Mucosa of descending colon (tissue), 3 donors: ENCODE measurements at regions not wholly inside any gene's neighbourhood (a gene's known extent, or its start where the extent isn't known, plus 50 kb on each side); places are given as distances from the start of the nearest gene placed in this dataset.
"Not testable (repeated sequence)": the region's sequence is repeated elsewhere in the genome, so short reads cannot be mapped to it uniquely, and the experiment has no call there.

Experiments
- ATAC-seq: fragments of 200-7000 bp; cut with Tn5 transposase; one replicate; pipeline ENCODE4 v1.9.1; 2020; ENCODE audit warnings: mild to moderate bottlenecking, moderate library complexity
- DNase-seq, 3 donors: peaks; one replicate each; pipeline ENCODE4 v3.0.0-alpha.2; 2020
- H3K36me3 ChIP-seq: fragments of 200-600 bp; one replicate; pipeline ENCODE4 v1.8.0; 2021; ENCODE audit warnings: low read depth, mild to moderate bottlenecking
- H3K4me1 ChIP-seq: fragments of 200-600 bp; one replicate; pipeline ENCODE4 v1.8.0; 2021; ENCODE audit warnings: low read depth, mild to moderate bottlenecking
- H3K4me3 ChIP-seq: fragments of 200-600 bp; one replicate; pipeline ENCODE4 v1.8.0; 2021; ENCODE audit warnings: mild to moderate bottlenecking
- H3K9me3 ChIP-seq: fragments of 200-600 bp; one replicate; pipeline ENCODE4 v1.8.0; 2021; ENCODE audit warnings: mild to moderate bottlenecking
- intact Hi-C, 2 donors: fragments of 100-400 bp; cut with DNase I in 1 of 2; cut with micrococcal nuclease in 1 of 2; formaldehyde crosslinking; loops; one replicate each; pipeline versions ENCODE4 v1.11.0 to v1.11.1; 2022; cut with DNase I, micrococcal nuclease
- TF ChIP-seq, protein P1 (sequence below): fragments of 200-600 bp; IDR thresholded peaks from one replicate; pipeline ENCODE4 v1.8.0; 2022; ENCODE audit warnings: antibody characterized with exemption, mild to moderate bottlenecking
- donor health status: DM: no; HTN: no; CAD: no; lungs with moderate emphysema.
- donor health status: DM: no; HTN: no; CAD: no.
- donor health status: DM: no; HTN: yes; CAD: no.

DNA sequence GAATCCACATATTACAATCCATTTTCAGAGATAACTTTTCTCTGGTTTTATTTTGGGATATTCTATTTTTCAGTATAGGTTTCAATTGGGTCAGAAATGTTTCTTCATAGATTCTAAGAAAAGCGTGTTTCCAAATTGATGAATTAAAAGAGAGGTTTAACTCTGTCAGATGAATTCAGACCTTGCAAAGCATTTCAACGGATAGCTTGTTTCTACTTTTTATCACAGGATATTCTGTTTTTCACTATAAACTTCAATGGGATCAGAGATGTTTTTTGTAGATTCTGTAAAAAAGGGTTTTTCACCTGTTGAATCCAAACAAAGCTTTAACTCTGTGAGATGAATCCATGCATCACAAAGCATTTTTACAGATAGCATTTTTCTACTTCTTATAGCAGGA lies 1498.1 kb downstream of the UQCRFS1 start:
- DNase-seq, result no peak
- TF ChIP-seq, protein P1, sequence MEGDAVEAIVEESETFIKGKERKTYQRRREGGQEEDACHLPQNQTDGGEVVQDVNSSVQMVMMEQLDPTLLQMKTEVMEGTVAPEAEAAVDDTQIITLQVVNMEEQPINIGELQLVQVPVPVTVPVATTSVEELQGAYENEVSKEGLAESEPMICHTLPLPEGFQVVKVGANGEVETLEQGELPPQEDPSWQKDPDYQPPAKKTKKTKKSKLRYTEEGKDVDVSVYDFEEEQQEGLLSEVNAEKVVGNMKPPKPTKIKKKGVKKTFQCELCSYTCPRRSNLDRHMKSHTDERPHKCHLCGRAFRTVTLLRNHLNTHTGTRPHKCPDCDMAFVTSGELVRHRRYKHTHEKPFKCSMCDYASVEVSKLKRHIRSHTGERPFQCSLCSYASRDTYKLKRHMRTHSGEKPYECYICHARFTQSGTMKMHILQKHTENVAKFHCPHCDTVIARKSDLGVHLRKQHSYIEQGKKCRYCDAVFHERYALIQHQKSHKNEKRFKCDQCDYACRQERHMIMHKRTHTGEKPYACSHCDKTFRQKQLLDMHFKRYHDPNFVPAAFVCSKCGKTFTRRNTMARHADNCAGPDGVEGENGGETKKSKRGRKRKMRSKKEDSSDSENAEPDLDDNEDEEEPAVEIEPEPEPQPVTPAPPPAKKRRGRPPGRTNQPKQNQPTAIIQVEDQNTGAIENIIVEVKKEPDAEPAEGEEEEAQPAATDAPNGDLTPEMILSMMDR, result no peak
- no peak overlapping the region for H3K4me3 ChIP-seq
- H3K9me3 ChIP-seq, result peaks cover 65% of the 10 kb centered on the region
- intact Hi-C loops, result no loop called here
- no peak for ATAC-seq
- no peaks in the 10 kb centered on the region for H3K4me1 ChIP-seq
- no peaks in the 10 kb centered on the region for H3K36me3 ChIP-seq

DNA sequence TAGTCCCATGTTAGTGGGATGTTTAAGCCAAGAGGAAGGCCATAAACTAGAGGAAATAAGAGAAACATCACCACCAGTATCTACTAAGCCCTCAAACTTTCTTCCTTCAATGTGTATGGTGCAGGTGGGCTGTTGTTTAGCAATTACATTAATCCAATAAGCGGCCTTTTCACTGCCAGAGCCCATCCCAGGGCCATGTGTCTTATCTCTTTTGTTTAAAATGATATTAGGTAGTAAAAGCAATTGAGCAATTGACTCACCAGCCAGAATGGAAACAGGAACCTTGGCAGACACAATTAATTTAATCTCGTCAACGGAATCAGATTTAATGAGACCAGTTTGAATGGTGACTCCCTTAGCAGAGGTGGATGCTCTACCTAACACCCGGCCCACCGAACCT lies 1503.5 kb downstream of the UQCRFS1 start:
- intact Hi-C loops, result no loop called here
- H3K36me3 ChIP-seq, result no peaks in the 10 kb centered on the region
- H3K9me3 ChIP-seq, result peaks cover 50% of the 10 kb centered on the region
- no peak for DNase-seq
- TF ChIP-seq, protein P1, result no peak
- no peak for ATAC-seq
- no peaks in the 10 kb centered on the region for H3K4me1 ChIP-seq
- no peak overlapping the region for H3K4me3 ChIP-seq

DNA sequence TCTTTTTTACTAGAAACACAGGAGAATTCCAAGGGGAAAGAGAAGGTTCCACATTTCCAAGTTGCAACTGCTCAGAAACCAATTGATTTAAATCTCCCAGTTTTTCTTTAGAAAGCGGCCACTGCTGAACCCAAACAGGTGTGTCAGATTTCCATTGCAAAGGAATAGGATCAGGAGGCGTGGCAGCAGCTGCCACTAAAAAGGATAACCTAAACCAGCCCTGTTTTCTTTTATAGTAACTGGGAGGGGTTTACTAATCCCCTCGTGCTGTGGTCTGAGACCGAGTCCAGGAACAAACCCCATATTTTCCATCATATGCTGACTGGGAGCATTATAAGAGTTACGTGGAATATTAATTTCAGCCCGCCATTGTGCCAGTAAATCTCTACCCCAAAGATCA lies 1504.0 kb downstream of the UQCRFS1 start:
- H3K4me1 ChIP-seq, H3K4me3 ChIP-seq, H3K36me3 ChIP-seq, intact Hi-C loops, DNase-seq, ATAC-seq: not testable (repeated sequence)
- peaks cover 45% of the 10 kb centered on the region for H3K9me3 ChIP-seq

DNA sequence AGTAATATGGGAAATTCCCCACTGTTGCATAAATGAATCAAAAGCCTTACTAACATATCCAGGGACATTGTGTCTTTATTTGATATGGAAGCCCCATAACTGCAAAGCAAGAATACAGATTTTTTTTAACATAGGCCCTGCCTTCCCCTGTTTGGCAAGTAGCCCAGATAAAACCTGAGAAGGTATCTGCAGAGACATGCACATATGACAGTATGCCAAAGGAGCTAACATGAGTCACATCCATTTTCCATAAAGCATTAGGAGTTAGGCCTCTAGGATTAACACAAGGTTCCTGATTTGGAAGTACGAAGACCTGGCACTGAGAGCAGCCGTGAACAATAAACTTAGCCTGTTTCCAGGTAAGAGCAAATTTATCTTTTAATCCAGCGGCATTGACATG lies 1505.9 kb downstream of the UQCRFS1 start:
- peaks cover 52% of the 10 kb centered on the region for H3K9me3 ChIP-seq
- DNase-seq, ATAC-seq, H3K36me3 ChIP-seq, H3K4me3 ChIP-seq, intact Hi-C loops, H3K4me1 ChIP-seq: not testable (repeated sequence)

DNA sequence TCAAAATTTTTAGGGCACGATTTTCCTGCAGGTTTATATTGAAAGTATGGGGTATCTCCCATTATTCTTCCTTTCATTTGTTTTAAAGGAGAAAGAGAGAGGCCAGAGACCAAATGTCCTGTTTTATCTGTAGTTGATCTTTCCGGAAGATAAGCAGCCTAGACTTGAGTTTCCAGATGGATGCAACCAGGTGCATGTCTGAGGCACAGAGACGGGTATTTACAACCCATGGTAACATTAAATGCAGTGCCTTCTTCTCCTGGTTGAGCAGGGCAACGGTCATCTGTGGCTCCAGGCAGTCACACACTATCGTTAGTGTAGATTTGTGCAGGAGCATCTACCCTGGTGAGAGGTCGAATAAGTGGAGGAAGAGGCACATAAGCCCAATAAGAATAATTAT lies 1507.1 kb downstream of the UQCRFS1 start:
- peaks cover 64% of the 10 kb centered on the region for H3K9me3 ChIP-seq
- no peak for DNase-seq
- no peak for ATAC-seq
- no peaks in the 10 kb centered on the region for H3K36me3 ChIP-seq
- H3K4me3 ChIP-seq, result no peak overlapping the region
- TF ChIP-seq, protein P1, result no peak
- H3K4me1 ChIP-seq, result no peaks in the 10 kb centered on the region
- intact Hi-C loops, result no loop called here

DNA sequence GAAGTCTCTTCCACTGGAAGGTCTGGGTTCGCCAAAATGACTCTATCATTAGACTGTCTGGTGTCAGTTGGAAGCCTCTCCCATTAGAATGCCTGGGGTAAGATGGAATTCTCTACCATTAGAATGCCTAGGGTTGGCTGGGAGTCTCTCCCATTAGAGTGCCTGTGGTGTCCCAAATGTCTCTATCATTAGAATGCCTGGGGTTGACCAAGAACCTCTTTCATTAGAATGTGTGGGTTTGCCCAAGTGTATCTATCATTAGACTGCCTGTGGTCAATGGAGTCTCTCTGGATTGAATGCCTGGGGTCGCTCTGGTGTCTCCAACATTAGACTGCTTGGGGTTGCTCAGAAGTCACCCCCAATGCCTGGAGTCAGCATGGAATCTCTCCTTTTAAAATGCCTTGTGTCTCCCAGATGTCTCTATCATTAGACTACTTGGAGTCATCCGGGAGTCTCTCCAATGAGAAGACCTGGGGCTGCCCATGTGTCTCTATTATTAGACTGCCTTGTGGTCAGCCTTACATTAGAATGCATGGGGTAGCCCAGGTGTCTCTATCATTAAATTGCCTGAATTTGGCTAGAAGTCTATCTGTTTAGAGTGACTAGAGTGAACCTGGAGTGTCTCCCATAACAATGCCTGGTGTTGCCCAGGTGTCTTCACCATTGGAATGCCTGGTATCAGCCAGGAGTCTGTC lies 1518.4 kb downstream of the UQCRFS1 start:
- ATAC-seq, result no peak
- no peaks in the 10 kb centered on the region for H3K36me3 ChIP-seq
- TF ChIP-seq, protein P1, result no peak

DNA sequence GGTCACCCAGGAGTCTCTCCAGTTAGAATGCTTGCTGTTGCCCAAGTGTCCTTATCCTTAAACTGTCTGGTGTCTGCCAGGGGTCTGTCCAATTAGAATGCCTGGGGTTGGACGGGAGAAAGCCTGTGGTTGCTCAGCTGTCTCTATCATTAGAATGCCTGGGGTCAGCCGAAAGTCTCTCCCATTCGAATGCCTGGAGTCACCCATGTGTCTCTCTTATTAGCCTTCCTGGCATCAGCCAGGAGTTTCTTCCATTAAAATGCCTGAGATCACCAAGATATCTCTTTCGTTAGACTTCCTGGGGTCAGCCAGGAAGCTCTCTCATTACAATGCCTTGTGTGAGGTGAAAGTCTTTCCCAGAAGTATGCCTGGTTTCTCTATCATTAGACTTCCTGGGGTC lies 1521.0 kb downstream of the UQCRFS1 start:
- H3K4me3 ChIP-seq, result no peak overlapping the region
- intact Hi-C loops, result no loop called here
- no peaks in the 10 kb centered on the region for H3K4me1 ChIP-seq
- peaks cover 63% of the 10 kb centered on the region for H3K9me3 ChIP-seq
- TF ChIP-seq, protein P1, result no peak
- DNase-seq, result no peak
- no peak for ATAC-seq
- H3K36me3 ChIP-seq, result no peaks in the 10 kb centered on the region

More for the DNA sequence above, 1518.4 kb downstream of the UQCRFS1 start:
- Histone ChIP-seq H3K4me1 (no peaks in the 10 kb centered on the region), H3K9me3 (peaks cover 62% of the 10 kb centered on the region), H3K4me3 (no peak overlapping the region)
- no peak for DNase-seq
- intact Hi-C loops, result no loop called here
